WTC11 (cell line): ENCODE measurements at regions not wholly inside any gene's neighbourhood (a gene's known extent, or its start where the extent isn't known, plus 50 kb on each side); places are given as distances from the start of the nearest gene placed in this dataset.

ENCODE experiments used
- RELA ChIP-seq: sonication (generic); formaldehyde crosslinking; IDR thresholded peaks from 2 replicates; pipeline ENCODE4 v1.8.1; 2022; ENCODE audit warnings: missing genetic modification reagents, mild to moderate bottlenecking, borderline replicate concordance
- TCF7 ChIP-seq: sonication (generic); formaldehyde crosslinking; IDR thresholded peaks from 2 replicates; pipeline ENCODE4 v1.8.0; 2022; ENCODE audit warnings: mild to moderate bottlenecking, low read depth, missing genetic modification reagents, moderate library complexity
- TF ChIP-seq, protein P1 (sequence below): sonication (generic); formaldehyde crosslinking; IDR thresholded peaks from 2 replicates; pipeline ENCODE4 v1.8.0; 2023; ENCODE audit warnings: missing genetic modification reagents
- TF ChIP-seq, protein P2 (sequence below): sonication (generic); formaldehyde crosslinking; conservative IDR thresholded peaks from 2 replicates; pipeline ENCODE4 v1.8.1; 2022; ENCODE audit warnings: mild to moderate bottlenecking, missing genetic modification reagents
- TF ChIP-seq, protein P3 (sequence below): fragments of 200-600 bp; IDR thresholded peaks from 2 replicates; pipeline ENCODE4 v1.8.0; 2022; ENCODE audit warnings: antibody characterized with exemption
- TF ChIP-seq, protein P4 (sequence below): sonication (generic); formaldehyde crosslinking; IDR thresholded peaks from 2 replicates; pipeline ENCODE4 v1.8.1; 2022; ENCODE audit warnings: mild to moderate bottlenecking, missing genetic modification reagents, moderate library complexity, borderline replicate concordance
- TF ChIP-seq, protein P5 (sequence below): fragments of 250-450 bp; sonication (Bioruptor Pico); IDR thresholded peaks from 2 replicates; pipeline ENCODE4 v1.9.0; 2021; ENCODE audit warnings: mild to moderate bottlenecking

DNA sequence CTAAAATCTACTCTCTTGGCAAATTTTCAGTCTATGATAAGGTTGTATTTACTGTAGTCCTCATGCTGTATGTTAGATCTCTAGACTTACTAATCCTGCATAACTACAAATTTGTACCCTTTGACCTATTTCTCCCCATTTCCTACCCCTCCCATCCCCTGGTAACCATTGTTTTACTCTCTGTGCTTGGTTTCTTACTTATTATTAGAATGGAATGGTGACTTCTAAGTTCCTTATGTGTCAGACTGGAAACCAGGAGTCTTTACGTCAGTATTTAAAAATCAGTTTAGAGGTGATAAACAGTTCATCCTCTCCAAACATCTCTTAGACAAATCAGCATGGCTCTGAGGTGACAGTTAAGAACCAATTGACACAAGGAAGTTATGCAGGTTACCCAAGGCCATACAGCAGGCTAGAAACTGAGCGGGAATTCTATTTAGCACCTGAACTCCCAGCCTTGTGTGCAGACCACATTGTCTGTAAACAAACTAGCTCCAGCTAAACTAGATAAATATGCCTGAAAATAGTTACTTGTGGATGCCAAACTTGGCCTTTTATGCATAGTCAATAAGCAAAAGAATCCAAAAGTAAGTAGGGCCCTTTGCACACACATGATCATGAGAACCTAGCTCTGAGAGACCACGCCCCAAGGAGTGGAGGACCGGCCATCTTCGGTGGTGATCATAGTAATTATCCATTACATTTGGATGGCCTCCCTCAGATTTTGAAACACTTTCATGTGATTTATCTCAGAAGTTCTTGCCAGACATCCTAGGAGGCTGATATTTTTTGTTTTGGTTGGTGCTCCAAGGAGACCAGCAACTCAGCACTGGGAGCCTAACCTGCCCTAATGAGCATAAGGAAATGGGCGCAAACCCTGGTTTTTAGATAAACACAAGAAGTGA lies 72.3 kb upstream of the BOC start:
- TF ChIP-seq, protein P1, sequence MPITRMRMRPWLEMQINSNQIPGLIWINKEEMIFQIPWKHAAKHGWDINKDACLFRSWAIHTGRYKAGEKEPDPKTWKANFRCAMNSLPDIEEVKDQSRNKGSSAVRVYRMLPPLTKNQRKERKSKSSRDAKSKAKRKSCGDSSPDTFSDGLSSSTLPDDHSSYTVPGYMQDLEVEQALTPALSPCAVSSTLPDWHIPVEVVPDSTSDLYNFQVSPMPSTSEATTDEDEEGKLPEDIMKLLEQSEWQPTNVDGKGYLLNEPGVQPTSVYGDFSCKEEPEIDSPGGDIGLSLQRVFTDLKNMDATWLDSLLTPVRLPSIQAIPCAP (CRISPR knock-in tag), result no peak
- TF ChIP-seq, protein P2, sequence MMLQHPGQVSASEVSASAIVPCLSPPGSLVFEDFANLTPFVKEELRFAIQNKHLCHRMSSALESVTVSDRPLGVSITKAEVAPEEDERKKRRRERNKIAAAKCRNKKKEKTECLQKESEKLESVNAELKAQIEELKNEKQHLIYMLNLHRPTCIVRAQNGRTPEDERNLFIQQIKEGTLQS (CRISPR knock-in tag), result no peak
- TF ChIP-seq TCF7 (no peak), RELA (no peak)
- TF ChIP-seq, protein P3, sequence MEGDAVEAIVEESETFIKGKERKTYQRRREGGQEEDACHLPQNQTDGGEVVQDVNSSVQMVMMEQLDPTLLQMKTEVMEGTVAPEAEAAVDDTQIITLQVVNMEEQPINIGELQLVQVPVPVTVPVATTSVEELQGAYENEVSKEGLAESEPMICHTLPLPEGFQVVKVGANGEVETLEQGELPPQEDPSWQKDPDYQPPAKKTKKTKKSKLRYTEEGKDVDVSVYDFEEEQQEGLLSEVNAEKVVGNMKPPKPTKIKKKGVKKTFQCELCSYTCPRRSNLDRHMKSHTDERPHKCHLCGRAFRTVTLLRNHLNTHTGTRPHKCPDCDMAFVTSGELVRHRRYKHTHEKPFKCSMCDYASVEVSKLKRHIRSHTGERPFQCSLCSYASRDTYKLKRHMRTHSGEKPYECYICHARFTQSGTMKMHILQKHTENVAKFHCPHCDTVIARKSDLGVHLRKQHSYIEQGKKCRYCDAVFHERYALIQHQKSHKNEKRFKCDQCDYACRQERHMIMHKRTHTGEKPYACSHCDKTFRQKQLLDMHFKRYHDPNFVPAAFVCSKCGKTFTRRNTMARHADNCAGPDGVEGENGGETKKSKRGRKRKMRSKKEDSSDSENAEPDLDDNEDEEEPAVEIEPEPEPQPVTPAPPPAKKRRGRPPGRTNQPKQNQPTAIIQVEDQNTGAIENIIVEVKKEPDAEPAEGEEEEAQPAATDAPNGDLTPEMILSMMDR, result no peak
- TF ChIP-seq, protein P4, sequence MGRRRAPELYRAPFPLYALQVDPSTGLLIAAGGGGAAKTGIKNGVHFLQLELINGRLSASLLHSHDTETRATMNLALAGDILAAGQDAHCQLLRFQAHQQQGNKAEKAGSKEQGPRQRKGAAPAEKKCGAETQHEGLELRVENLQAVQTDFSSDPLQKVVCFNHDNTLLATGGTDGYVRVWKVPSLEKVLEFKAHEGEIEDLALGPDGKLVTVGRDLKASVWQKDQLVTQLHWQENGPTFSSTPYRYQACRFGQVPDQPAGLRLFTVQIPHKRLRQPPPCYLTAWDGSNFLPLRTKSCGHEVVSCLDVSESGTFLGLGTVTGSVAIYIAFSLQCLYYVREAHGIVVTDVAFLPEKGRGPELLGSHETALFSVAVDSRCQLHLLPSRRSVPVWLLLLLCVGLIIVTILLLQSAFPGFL (CRISPR knock-in tag), result no peak
- TF ChIP-seq, protein P5, sequence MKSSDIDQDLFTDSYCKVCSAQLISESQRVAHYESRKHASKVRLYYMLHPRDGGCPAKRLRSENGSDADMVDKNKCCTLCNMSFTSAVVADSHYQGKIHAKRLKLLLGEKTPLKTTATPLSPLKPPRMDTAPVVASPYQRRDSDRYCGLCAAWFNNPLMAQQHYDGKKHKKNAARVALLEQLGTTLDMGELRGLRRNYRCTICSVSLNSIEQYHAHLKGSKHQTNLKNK (CRISPR knock-in tag), result no peak
